Fibroblast of lung (primary cell): ENCODE measurements at regions not wholly inside any gene's neighbourhood (a gene's known extent, or its start where the extent isn't known, plus 50 kb on each side); places are given as distances from the start of the nearest gene placed in this dataset.
A peak's percentile ranks its signal among the peaks of the same experiment; 100 is the strongest.

Experiments used
- DNase-seq, 2 donors: peaks; one replicate each; pipeline versions ENCODE4 v3.0.0 to v3.0.0-alpha.2; 2010; ENCODE audit warnings: low read depth in 2 of 2
- H2AFZ ChIP-seq: 2 replicates; pipeline ENCODE4 v1.5.1; 2012; ENCODE audit warnings: low read length, control low read depth, inconsistent platforms
- H3K27ac ChIP-seq: 2 replicates; pipeline ENCODE4 v1.5.1; 2011; ENCODE audit warnings: low read length, control low read depth; ENCODE audit not compliant: insufficient read depth
- H3K27me3 ChIP-seq: 2 replicates; pipeline ENCODE4 v1.5.1; 2011; ENCODE audit warnings: mild to moderate bottlenecking, low read length; ENCODE audit not compliant: control insufficient read depth, insufficient read depth
- H3K36me3 ChIP-seq: 2 replicates; pipeline ENCODE4 v1.5.1; 2011; ENCODE audit warnings: low read length; ENCODE audit not compliant: control insufficient read depth, insufficient read depth
- H3K4me1 ChIP-seq: 2 replicates; pipeline ENCODE4 v1.5.1; 2011; ENCODE audit warnings: low read length; ENCODE audit not compliant: control insufficient read depth, insufficient read depth; ENCODE audit errors: extremely low read depth
- H3K4me2 ChIP-seq: 2 replicates; pipeline ENCODE4 v1.5.1; 2011; ENCODE audit warnings: low read length, control low read depth; ENCODE audit not compliant: insufficient read depth; ENCODE audit errors: extremely low read depth
- H3K4me3 ChIP-seq, 4 experiments: fragments of 200-600 bp in 1 of 4; sonication (generic) in 1 of 4; replicated peaks in 1 of 4; 2 replicates each; pipeline ENCODE4 v1.5.1; 2011 to 2016; ENCODE audit warnings: low read length in 4 of 4, low read depth in 3 of 4, mild to moderate bottlenecking in 3 of 4, control low read depth in 2 of 4, inconsistent platforms in 1 of 4, mixed read lengths in 1 of 4; ENCODE audit not compliant: insufficient read depth in 1 of 4; ENCODE audit errors: control extremely low read depth in 1 of 4
- H3K79me2 ChIP-seq: 2 replicates; pipeline ENCODE4 v1.5.1; 2012; ENCODE audit warnings: mild to moderate bottlenecking, low read length, inconsistent platforms; ENCODE audit not compliant: control insufficient read depth, insufficient read depth
- H3K9ac ChIP-seq: 2 replicates; pipeline ENCODE4 v1.5.1; 2011; ENCODE audit warnings: mild to moderate bottlenecking, low read length, control low read depth; ENCODE audit not compliant: insufficient read depth
- H3K9me3 ChIP-seq: 2 replicates; pipeline ENCODE4 v1.5.1; 2012; ENCODE audit warnings: low read depth, low read length; ENCODE audit not compliant: control insufficient read depth, insufficient read depth
- H4K20me1 ChIP-seq: 2 replicates; pipeline ENCODE4 v1.5.1; 2011; ENCODE audit warnings: low read length; ENCODE audit not compliant: control insufficient read depth, insufficient read depth; ENCODE audit errors: extremely low read depth
- CTCF ChIP-seq, 2 donors: IDR thresholded peaks in 1 of 2; conservative IDR thresholded peaks in 1 of 2; 1 replicate in 1 of 2; 2 replicates in 1 of 2; pipeline ENCODE4 v1.5.1; 2011 to 2012; ENCODE audit warnings: low read length in 2 of 2, control low read depth in 1 of 2, inconsistent platforms in 1 of 2, low read depth in 1 of 2, mild to moderate bottlenecking in 1 of 2
- EZH2 ChIP-seq: IDR thresholded peaks from 2 replicates; pipeline ENCODE4 v1.5.1; 2012; ENCODE audit warnings: low read length, control low read depth, mild to moderate bottlenecking; ENCODE audit errors: missing control alignments

GRCh38 chr3:81974751-81975150, 213.3 kb upstream of the GBE1 start:
- H4K20me1 ChIP-seq, result no peaks in the 10 kb centered on the region
- no peaks in the 10 kb centered on the region for H3K36me3 ChIP-seq
- TF ChIP-seq EZH2 (no peak), CTCF (conservative IDR thresholded peaks at IDR 0.05 in 1 of 2, IDR thresholded peaks at IDR 0.05 in 1 of 2; ENCODE audit: low read depth in 1 of 2, low read length in 2 of 2) (no peak)
- no peak overlapping the region for H3K9ac ChIP-seq
- H2AFZ ChIP-seq, result no peak overlapping the region
- no peak overlapping the region for H3K4me2 ChIP-seq
- H3K4me3 ChIP-seq, result no peak overlapping the region
- no peak overlapping the region for H3K27ac ChIP-seq
- H3K27me3 ChIP-seq, result no peaks in the 10 kb centered on the region
- DNase-seq, result no peak
- H3K79me2 ChIP-seq, result no peaks in the 10 kb centered on the region
- H3K9me3 ChIP-seq, result no peaks in the 10 kb centered on the region
- no peaks in the 10 kb centered on the region for H3K4me1 ChIP-seq

GRCh38 chr3:81968658-81969057, 207.2 kb upstream of the GBE1 start:
- no peak overlapping the region for H3K4me3 ChIP-seq
- H3K36me3 ChIP-seq, result no peaks in the 10 kb centered on the region
- peak in 1 of 2 donors; percentile 36 for DNase-seq
- no peak overlapping the region for H3K9ac ChIP-seq
- no peak overlapping the region for H3K27ac ChIP-seq
- H3K79me2 ChIP-seq, result no peaks in the 10 kb centered on the region
- TF ChIP-seq EZH2, result no peak
- TF ChIP-seq CTCF (conservative IDR thresholded peaks at IDR 0.05 in 1 of 2, IDR thresholded peaks at IDR 0.05 in 1 of 2; ENCODE audit: low read depth in 1 of 2, low read length in 2 of 2), result no peak
- H2AFZ ChIP-seq, result no peak overlapping the region
- no peaks in the 10 kb centered on the region for H3K4me1 ChIP-seq
- H4K20me1 ChIP-seq, result no peaks in the 10 kb centered on the region
- no peak overlapping the region for H3K4me2 ChIP-seq
- H3K9me3 ChIP-seq, result no peaks in the 10 kb centered on the region
- H3K27me3 ChIP-seq, result no peaks in the 10 kb centered on the region

- Histone ChIP-seq H2AFZ (no peak overlapping the region), H3K27ac (no peak overlapping the region), H3K9ac (no peak overlapping the region), H3K4me1 (no peaks in the 10 kb centered on the region), H3K4me3 (no peak overlapping the region), H3K36me3 (no peaks in the 10 kb centered on the region), H4K20me1 (no peaks in the 10 kb centered on the region), H3K9me3 (no peaks in the 10 kb centered on the region), H3K27me3 (no peaks in the 10 kb centered on the region), H3K4me2 (no peak overlapping the region), H3K79me2 (no peaks in the 10 kb centered on the region)
- DNase-seq, result no peak
- TF ChIP-seq CTCF (conservative IDR thresholded peaks at IDR 0.05 in 1 of 2, IDR thresholded peaks at IDR 0.05 in 1 of 2; ENCODE audit: low read depth in 1 of 2, low read length in 2 of 2), result no peak
- TF ChIP-seq EZH2, result no peak
Measured at GRCh38 chr3:81967393-81967792, 205.9 kb upstream of the GBE1 start.
